Ammon's horn (tissue), 1 donor: ENCODE measurements at regions not wholly inside any gene's neighbourhood (a gene's known extent, or its start where the extent isn't known, plus 50 kb on each side); places are given as distances from the start of the nearest gene placed in this dataset.
"Not testable (repeated sequence)": the region's sequence is repeated elsewhere in the genome, so short reads cannot be mapped to it uniquely, and the experiment has no call there.

ENCODE experiments used
- DNase-seq: peaks from one replicate; pipeline ENCODE4 v3.0.0-alpha.2; 2016; ENCODE audit warnings: low spot score

- no peak for DNase-seq
These were observed 255.9 kb upstream of the RNF32 start for GRCh38 chr7:156384706-156385105.

GRCh38 chr7:156383526-156383925 lies 257.0 kb upstream of the RNF32 start:
- DNase-seq, result no peak

GRCh38 chr7:156380261-156380660 lies 260.3 kb upstream of the RNF32 start:
- DNase-seq, result no peak

- DNase-seq, result no peak
These were observed 261.1 kb upstream of the RNF32 start for GRCh38 chr7:156379324-156380070.

GRCh38 chr7:156378806-156379205 lies 261.8 kb upstream of the RNF32 start:
- DNase-seq, result peak; percentile 10

- no peak for DNase-seq
These were observed 264.3 kb upstream of the RNF32 start for GRCh38 chr7:156376317-156376716.

GRCh38 chr7:156374335-156374734 lies 266.2 kb upstream of the RNF32 start:
- no peak for DNase-seq

- not testable (repeated sequence) for DNase-seq
These were observed 270.6 kb upstream of the RNF32 start for GRCh38 chr7:156369929-156370328.

GRCh38 chr7:156368053-156368843 lies 272.3 kb upstream of the RNF32 start:
- no peak for DNase-seq

- DNase-seq, result no peak
These were observed 276.8 kb upstream of the RNF32 start for GRCh38 chr7:156363751-156364150.

- DNase-seq, result no peak
These were observed 279.7 kb upstream of the RNF32 start for GRCh38 chr7:156360835-156361234.

- no peak for DNase-seq
These were observed 284.0 kb upstream of the RNF32 start for GRCh38 chr7:156356551-156356950.

GRCh38 chr7:156353352-156353751 lies 287.2 kb upstream of the RNF32 start:
- no peak for DNase-seq

- DNase-seq, result not testable (repeated sequence)
These were observed 292.8 kb upstream of the RNF32 start for GRCh38 chr7:156347703-156348248.

- no peak for DNase-seq
These were observed 293.4 kb upstream of the RNF32 start for GRCh38 chr7:156347132-156347531.

GRCh38 chr7:156344595-156344994 lies 296.0 kb upstream of the RNF32 start:
- DNase-seq, result no peak

- no peak for DNase-seq
These were observed 305.9 kb upstream of the RNF32 start for GRCh38 chr7:156334636-156335035.

GRCh38 chr7:156327916-156328315 lies 312.7 kb upstream of the RNF32 start:
- no peak for DNase-seq

- no peak for DNase-seq
These were observed 313.1 kb upstream of the RNF32 start for GRCh38 chr7:156327474-156327873.

GRCh38 chr7:156324201-156324600 lies 316.4 kb upstream of the RNF32 start:
- DNase-seq, result no peak

GRCh38 chr7:156321430-156321829 lies 319.1 kb upstream of the RNF32 start:
- not testable (repeated sequence) for DNase-seq

- no peak for DNase-seq
These were observed 321.6 kb upstream of the RNF32 start for GRCh38 chr7:156318926-156319325.

- DNase-seq, result no peak
These were observed 322.1 kb upstream of the RNF32 start for GRCh38 chr7:156318426-156318825.
